ENCODE measurements at regions not wholly inside any gene's neighbourhood (a gene's known extent, or its start where the extent isn't known, plus 50 kb on each side); places are given as distances from the start of the nearest gene placed in this dataset.

DNA sequence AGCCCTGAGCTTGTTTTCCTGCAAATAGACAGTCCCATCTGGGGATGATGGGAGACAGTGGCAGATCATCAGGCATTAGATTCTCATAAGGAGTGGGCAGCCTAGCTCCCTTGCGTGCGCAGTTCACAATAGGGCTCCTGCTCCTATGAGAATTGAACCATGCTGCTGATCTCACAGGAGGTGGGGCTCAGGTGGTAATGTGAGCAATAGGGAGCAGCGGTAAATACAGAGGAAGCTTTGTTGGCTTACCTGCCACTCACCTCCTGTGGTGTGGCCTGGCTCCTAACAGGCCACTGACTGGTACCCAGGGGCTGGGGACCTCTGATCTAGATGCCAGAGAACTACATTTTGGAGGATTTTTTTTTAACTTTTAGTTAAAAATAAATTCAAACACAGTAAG is 434.8 kb upstream of the MKI67 start:
- ATAC-seq (ENCODE audit: insufficient read depth, low FRiP score) (no peak), DNase-seq (no peak)
- Histone ChIP-seq H3K27me3 (ENCODE audit: control insufficient read depth in 3 of 3, insufficient read depth in 3 of 3, low read length in 2 of 3) (peaks cover 0 to 11% (median 0%) of the 10 kb centered on the region in 3 donors), H3K9ac (ENCODE audit: insufficient read depth in 1 of 2, low read length in 2 of 2) (no peak overlapping the region), H3K36me3 (ENCODE audit: control insufficient read depth in 4 of 4, insufficient read depth in 4 of 4, low read length in 4 of 4) (no peaks in the 10 kb centered on the region), H3K4me1 (ENCODE audit: control insufficient read depth in 5 of 5, insufficient read depth in 5 of 5, low read length in 5 of 5) (no peaks in the 10 kb centered on the region), H3K27ac (ENCODE audit: low read depth in 1 of 2, low read length in 1 of 2) (no peak overlapping the region), H3K9me3 (ENCODE audit: control insufficient read depth in 4 of 4, insufficient read depth in 3 of 4, low read length in 3 of 4) (peaks cover 0 to 8% (median 0%) of the 10 kb centered on the region in 4 donors), H3K4me3 (no peak overlapping the region)
- 93 to 96% methylated on average over 3 of the region's 3 CpGs for WGBS, 2 donors
- TF ChIP-seq, protein P1, sequence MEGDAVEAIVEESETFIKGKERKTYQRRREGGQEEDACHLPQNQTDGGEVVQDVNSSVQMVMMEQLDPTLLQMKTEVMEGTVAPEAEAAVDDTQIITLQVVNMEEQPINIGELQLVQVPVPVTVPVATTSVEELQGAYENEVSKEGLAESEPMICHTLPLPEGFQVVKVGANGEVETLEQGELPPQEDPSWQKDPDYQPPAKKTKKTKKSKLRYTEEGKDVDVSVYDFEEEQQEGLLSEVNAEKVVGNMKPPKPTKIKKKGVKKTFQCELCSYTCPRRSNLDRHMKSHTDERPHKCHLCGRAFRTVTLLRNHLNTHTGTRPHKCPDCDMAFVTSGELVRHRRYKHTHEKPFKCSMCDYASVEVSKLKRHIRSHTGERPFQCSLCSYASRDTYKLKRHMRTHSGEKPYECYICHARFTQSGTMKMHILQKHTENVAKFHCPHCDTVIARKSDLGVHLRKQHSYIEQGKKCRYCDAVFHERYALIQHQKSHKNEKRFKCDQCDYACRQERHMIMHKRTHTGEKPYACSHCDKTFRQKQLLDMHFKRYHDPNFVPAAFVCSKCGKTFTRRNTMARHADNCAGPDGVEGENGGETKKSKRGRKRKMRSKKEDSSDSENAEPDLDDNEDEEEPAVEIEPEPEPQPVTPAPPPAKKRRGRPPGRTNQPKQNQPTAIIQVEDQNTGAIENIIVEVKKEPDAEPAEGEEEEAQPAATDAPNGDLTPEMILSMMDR (IDR thresholded peaks at IDR 0.05; ENCODE audit: control extremely low read depth, extremely low read depth) = no peak

DNA sequence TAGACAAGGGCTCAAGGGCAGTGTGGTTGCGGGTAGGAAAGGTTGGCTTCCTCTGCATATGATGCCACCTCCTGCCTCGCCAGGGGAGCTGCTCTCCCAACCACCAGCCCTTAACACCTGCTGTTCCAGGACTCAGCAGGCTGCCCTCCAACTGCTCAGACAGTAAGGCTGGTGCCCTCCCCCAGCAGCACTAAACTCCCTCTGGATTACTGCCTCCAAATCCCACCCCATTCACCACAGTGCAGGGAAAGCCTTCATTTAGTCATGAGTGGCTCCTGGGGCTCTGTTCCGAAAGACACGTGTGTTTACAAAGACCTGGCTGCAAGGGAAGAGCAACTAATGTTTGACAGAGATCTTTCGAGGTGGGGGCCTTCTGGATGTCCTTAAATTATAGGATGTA is 437.2 kb upstream of the MKI67 start:
- WGBS, 2 donors = 87 to 89% methylated on average over 5 of the region's 5 CpGs
- no peaks in the 10 kb centered on the region for H3K36me3 ChIP-seq (ENCODE audit: control insufficient read depth in 4 of 4, insufficient read depth in 4 of 4, low read length in 4 of 4)

DNA sequence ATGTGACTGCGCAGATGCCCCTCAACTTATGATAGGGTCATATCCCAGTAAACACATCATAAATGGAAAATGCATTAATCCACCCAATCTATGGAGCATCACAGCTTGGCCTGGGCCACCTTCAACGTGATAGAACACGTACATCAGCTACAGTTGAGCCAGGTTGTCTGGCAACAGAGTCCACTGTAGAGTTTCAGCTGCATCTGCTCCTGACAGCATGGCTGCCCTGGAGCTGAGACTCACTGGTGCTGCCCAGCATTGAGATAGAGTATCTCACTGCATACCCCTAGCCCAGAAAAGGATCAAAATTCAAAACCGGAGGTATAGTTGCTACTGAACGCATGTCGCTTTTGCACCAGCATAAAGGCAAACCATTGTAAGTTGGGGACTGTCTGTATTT is 437.7 kb upstream of the MKI67 start:
- H3K4me3 ChIP-seq = no peak overlapping the region
- no peaks in the 10 kb centered on the region for H3K36me3 ChIP-seq (ENCODE audit: control insufficient read depth in 4 of 4, insufficient read depth in 4 of 4, low read length in 4 of 4)
- TF ChIP-seq, protein P1 (IDR thresholded peaks at IDR 0.05; ENCODE audit: control extremely low read depth, extremely low read depth) = no peak
- WGBS, 2 donors = 85 to 92% methylated on average over 6 of the region's 6 CpGs
- no peak overlapping the region for H3K27ac ChIP-seq (ENCODE audit: low read depth in 1 of 2, low read length in 1 of 2)
- no peak overlapping the region for H3K9ac ChIP-seq (ENCODE audit: insufficient read depth in 1 of 2, low read length in 2 of 2)
- H3K9me3 ChIP-seq (ENCODE audit: control insufficient read depth in 4 of 4, insufficient read depth in 3 of 4, low read length in 3 of 4) = peaks cover 0 to 8% (median 0%) of the 10 kb centered on the region in 4 donors
- DNase-seq = no peak
- no peak for ATAC-seq (ENCODE audit: insufficient read depth, low FRiP score)
- H3K27me3 ChIP-seq (ENCODE audit: control insufficient read depth in 3 of 3, insufficient read depth in 3 of 3, low read length in 2 of 3) = peaks cover 0 to 5% (median 0%) of the 10 kb centered on the region in 3 donors
- H3K4me1 ChIP-seq (ENCODE audit: control insufficient read depth in 5 of 5, insufficient read depth in 5 of 5, low read length in 5 of 5) = peaks cover 0 to 8% (median 0%) of the 10 kb centered on the region in 5 donors

More for the DNA sequence above, 437.2 kb upstream of the MKI67 start:
- TF ChIP-seq, protein P1 (IDR thresholded peaks at IDR 0.05; ENCODE audit: control extremely low read depth, extremely low read depth) = no peak
- peaks cover 0 to 8% (median 0%) of the 10 kb centered on the region in 5 donors for H3K4me1 ChIP-seq (ENCODE audit: control insufficient read depth in 5 of 5, insufficient read depth in 5 of 5, low read length in 5 of 5)
- no peak overlapping the region for H3K4me3 ChIP-seq
- H3K27ac ChIP-seq (ENCODE audit: low read depth in 1 of 2, low read length in 1 of 2) = no peak overlapping the region
- DNase-seq = no peak
- H3K27me3 ChIP-seq (ENCODE audit: control insufficient read depth in 3 of 3, insufficient read depth in 3 of 3, low read length in 2 of 3) = peaks cover 0 to 5% (median 0%) of the 10 kb centered on the region in 3 donors
- peaks cover 0 to 8% (median 0%) of the 10 kb centered on the region in 4 donors for H3K9me3 ChIP-seq (ENCODE audit: control insufficient read depth in 4 of 4, insufficient read depth in 3 of 4, low read length in 3 of 4)
- ATAC-seq (ENCODE audit: insufficient read depth, low FRiP score) = no peak
- H3K9ac ChIP-seq (ENCODE audit: insufficient read depth in 1 of 2, low read length in 2 of 2) = no peak overlapping the region

All from lung (tissue), 11 donors.